SK-N-SH (cell line): ENCODE measurements at regions not wholly inside any gene's neighbourhood (a gene's known extent, or its start where the extent isn't known, plus 50 kb on each side); places are given as distances from the start of the nearest gene placed in this dataset.

Source experiments
- CTCF ChIA-PET: fragments of 300-600, 350-600 bp; formaldehyde crosslinking; extraction: SDS; loops from one replicate; lab custom pipeline; 2021; lab: Yijun Ruan, JAX
- POLR2A ChIA-PET: fragments of 350-600 bp; sonication (Branson Sonifier 250); formaldehyde crosslinking; extraction: SDS; loops from one replicate; lab custom pipeline; 2020; ENCODE audit warnings: antibody characterized with exemption, inconsistent platforms; lab: Yijun Ruan, JAX
- DNase-seq: peaks from one replicate; pipeline ENCODE4 v3.0.0; 2012
- H2AFZ ChIP-seq: fragments of 200-600 bp; sonication (generic); 2 replicates; pipeline ENCODE4 v1.8.1; 2016; ENCODE audit warnings: antibody characterized with exemption, mild to moderate bottlenecking, low read depth
- H3F3A ChIP-seq: fragments of 200-600 bp; sonication (generic); replicated peaks from 2 replicates; pipeline ENCODE3; 2016; ENCODE audit warnings: antibody characterized with exemption, mild to moderate bottlenecking; ENCODE audit not compliant: insufficient read depth
- H3K27ac ChIP-seq, 2 experiments: fragments of 200-500 bp in 1 of 2; fragments of 200-600 bp in 1 of 2; sonication (Bioruptor generic) in 1 of 2; sonication (generic), shearing (Covaris generic) in 1 of 2; 2 replicates each; pipeline versions ENCODE4 v1.5.1 to v1.6.1; 2014 to 2016; ENCODE audit warnings: low read depth in 2 of 2, inconsistent platforms in 1 of 2, low read length in 1 of 2, mild to moderate bottlenecking in 1 of 2, mixed read lengths in 1 of 2
- H3K27me3 ChIP-seq: fragments of 200-600 bp; sonication (generic), shearing (Covaris generic); 2 replicates; pipeline ENCODE4 v1.6.1; 2016; ENCODE audit warnings: mixed run types; ENCODE audit not compliant: insufficient read depth
- H3K36me3 ChIP-seq, 2 experiments: fragments of 200-500 bp in 1 of 2; fragments of 200-600 bp in 1 of 2; sonication (Bioruptor generic) in 1 of 2; sonication (generic) in 1 of 2; replicated peaks in 1 of 2; 2 replicates each; pipeline versions ENCODE3 to v1.5.1; 2014 to 2016; ENCODE audit warnings: low read length in 1 of 2, mild to moderate bottlenecking in 1 of 2; ENCODE audit not compliant: insufficient read depth in 2 of 2, control insufficient read depth in 1 of 2
- H3K4me1 ChIP-seq, 2 experiments: fragments of 200-500 bp in 1 of 2; fragments of 200-600 bp in 1 of 2; sonication (Bioruptor generic) in 1 of 2; sonication (generic), shearing (Covaris generic) in 1 of 2; 2 replicates each; pipeline versions ENCODE4 v1.5.1 to v1.6.1; 2014 to 2016; ENCODE audit warnings: low read depth in 1 of 2, low read length in 1 of 2, mixed run types in 1 of 2; ENCODE audit not compliant: insufficient read depth in 2 of 2, control insufficient read depth in 1 of 2
- H3K4me2 ChIP-seq: fragments of 200-600 bp; sonication (generic), shearing (Covaris generic); 2 replicates; pipeline ENCODE4 v1.6.1; 2017; ENCODE audit warnings: mixed run types
- H3K4me3 ChIP-seq, 2 experiments: fragments of 200-500 bp in 1 of 2; fragments of 200-600 bp in 1 of 2; sonication (Bioruptor generic) in 1 of 2; sonication (generic), shearing (Covaris generic) in 1 of 2; 2 replicates each; pipeline versions ENCODE4 v1.5.1 to v1.8.1; 2014 to 2016; ENCODE audit warnings: low read depth in 2 of 2, inconsistent platforms in 1 of 2, low read length in 1 of 2, mild to moderate bottlenecking in 1 of 2, mixed read lengths in 1 of 2, moderate library complexity in 1 of 2
- H3K79me2 ChIP-seq: fragments of 200-600 bp; sonication (generic); 2 replicates; pipeline ENCODE4 v1.8.1; 2017; ENCODE audit warnings: mild to moderate bottlenecking; ENCODE audit not compliant: insufficient read depth
- H3K9ac ChIP-seq: fragments of 200-600 bp; sonication (generic); 2 replicates; pipeline ENCODE4 v1.6.1; 2017; ENCODE audit warnings: mixed run types
- H3K9me2 ChIP-seq: fragments of 200-600 bp; sonication (generic); 2 replicates; pipeline ENCODE4 v1.6.1; 2017; ENCODE audit warnings: mixed run types
- H3K9me3 ChIP-seq: fragments of 200-600 bp; sonication (generic); 2 replicates; pipeline ENCODE4 v1.6.1; 2017; ENCODE audit warnings: mixed run types, mild to moderate bottlenecking, moderate library complexity
- H4K20me1 ChIP-seq: fragments of 200-600 bp; sonication (generic); 2 replicates; pipeline ENCODE4 v1.6.1; 2017; ENCODE audit warnings: mild to moderate bottlenecking, mixed run types; ENCODE audit not compliant: insufficient read depth
- CTCF ChIP-seq: fragments of 200-600 bp; sonication (generic); IDR thresholded peaks from 2 replicates; pipeline ENCODE4 v1.6.1; 2017; ENCODE audit warnings: antibody characterized with exemption, mild to moderate bottlenecking, moderate library complexity
- ELF1 ChIP-seq: IDR thresholded peaks from 2 replicates; pipeline ENCODE4 v1.4.0; 2012
- EP300 ChIP-seq, 2 experiments: IDR thresholded peaks; 2 replicates each; pipeline versions ENCODE4 v1.4.0 to v1.6.1; 2012; ENCODE audit warnings: borderline replicate concordance in 1 of 2, low read depth in 1 of 2, low read length in 1 of 2
- FOXM1 ChIP-seq: IDR thresholded peaks from 2 replicates; pipeline ENCODE4 v1.4.0; 2012; ENCODE audit warnings: low read depth, mild to moderate bottlenecking
- GABPA ChIP-seq: IDR thresholded peaks from 2 replicates; pipeline ENCODE4 v1.4.0; 2012; ENCODE audit warnings: low read depth, mild to moderate bottlenecking
- GATA2 ChIP-seq: sonication (generic); formaldehyde crosslinking; IDR thresholded peaks from 2 replicates; pipeline ENCODE4 v1.5.0; 2020; ENCODE audit warnings: mild to moderate bottlenecking, missing genetic modification reagents
- IRF3 ChIP-seq: fragments of 150-350 bp; IDR thresholded peaks from 2 replicates; pipeline ENCODE4 v1.6.1; 2016; ENCODE audit warnings: mild to moderate bottlenecking, low read depth, low read length
- JUND ChIP-seq: IDR thresholded peaks from 2 replicates; pipeline ENCODE4 v1.4.0; 2012
- MAX ChIP-seq: IDR thresholded peaks from 2 replicates; pipeline ENCODE4 v1.4.0; 2012; ENCODE audit warnings: low read depth
- NFIC ChIP-seq: IDR thresholded peaks from 2 replicates; pipeline ENCODE4 v1.4.0; 2012; ENCODE audit warnings: borderline replicate concordance
- NRF1 ChIP-seq: IDR thresholded peaks from 2 replicates; pipeline ENCODE4 v1.6.1; 2012; ENCODE audit warnings: low read depth, mild to moderate bottlenecking, low read length
- POLR2AphosphoS5 ChIP-seq: IDR thresholded peaks from 2 replicates; pipeline ENCODE4 v1.6.1; 2012; ENCODE audit warnings: low read depth, low read length
- RCOR1 ChIP-seq: fragments of 150-350 bp; IDR thresholded peaks from 2 replicates; pipeline ENCODE4 v1.6.1; 2017; ENCODE audit warnings: antibody characterized with exemption, low read length
- RXRA ChIP-seq: IDR thresholded peaks from 2 replicates; pipeline ENCODE4 v1.4.0; 2012; ENCODE audit warnings: low read depth, mild to moderate bottlenecking, borderline replicate concordance
- SIN3A ChIP-seq: IDR thresholded peaks from 2 replicates; pipeline ENCODE4 v1.6.1; 2012; ENCODE audit warnings: low read depth, mild to moderate bottlenecking, low read length, moderate library complexity, borderline replicate concordance
- TEAD4 ChIP-seq: IDR thresholded peaks from 2 replicates; pipeline ENCODE4 v1.4.0; 2012; ENCODE audit warnings: mild to moderate bottlenecking, borderline replicate concordance; ENCODE audit not compliant: insufficient read depth
- USF2 ChIP-seq: fragments of 150-350 bp; IDR thresholded peaks from 2 replicates; pipeline ENCODE4 v1.6.1; 2017; ENCODE audit warnings: antibody characterized with exemption, low read length, low read depth, borderline replicate concordance
- YY1 ChIP-seq: IDR thresholded peaks from 2 replicates; pipeline ENCODE4 v1.4.0; 2012; ENCODE audit warnings: low read depth, mild to moderate bottlenecking
- ZBTB33 ChIP-seq: IDR thresholded peaks from 2 replicates; pipeline ENCODE4 v1.4.0; 2012; ENCODE audit warnings: low read depth, borderline replicate concordance
- WGBS: methylation state at CpG from one replicate; pipeline ENCODE4 v1.1.6; 2017; ENCODE audit warnings: low lambda C conversion rate; 5-methylcytosine and 5-hydroxymethylcytosine counted together

GRCh38 chr17:73971127-73971526 lies 232.4 kb upstream of the RPL38 start:
- H3K9ac ChIP-seq = no peak overlapping the region
- no peak for TF ChIP-seq TEAD4
- TF ChIP-seq GABPA = no peak
- no peak for TF ChIP-seq RXRA
- TF ChIP-seq POLR2AphosphoS5 = no peak
- TF ChIP-seq YY1 = no peak
- no peak for TF ChIP-seq FOXM1
- no peak for TF ChIP-seq CTCF
- no peaks in the 10 kb centered on the region for H4K20me1 ChIP-seq
- no peak overlapping the region for H3K4me3 ChIP-seq
- no peaks in the 10 kb centered on the region for H3K27me3 ChIP-seq
- H3K4me1 ChIP-seq = peaks cover 0 to 21% of the 10 kb centered on the region in 2 experiments; a peak in 1 of 4 replicates
- H3K9me2 ChIP-seq = no peaks in the 10 kb centered on the region
- H3F3A ChIP-seq = no peaks in the 10 kb centered on the region
- 18% methylated on average over 4 of the region's 4 CpGs for WGBS
- no peak overlapping the region for H2AFZ ChIP-seq
- H3K79me2 ChIP-seq = no peaks in the 10 kb centered on the region
- H3K27ac ChIP-seq = no peak overlapping the region
- POLR2A ChIA-PET = no interaction called here
- no peaks in the 10 kb centered on the region for H3K9me3 ChIP-seq
- H3K4me2 ChIP-seq = no peak overlapping the region
- H3K36me3 ChIP-seq = no peaks in the 10 kb centered on the region
- DNase-seq = no peak
- CTCF ChIA-PET = interaction anchor here (0.8 kb wide), 1 partner anchor 13 kb away, joined by 3 read pairs; no protein-coding TSS in a partner anchor

- no peaks in the 10 kb centered on the region for H4K20me1 ChIP-seq
- H3K4me1 ChIP-seq = peaks cover 0 to 30% of the 10 kb centered on the region in 2 experiments; a peak in 1 of 4 replicates
- no peaks in the 10 kb centered on the region for H3K9me2 ChIP-seq
- no peak overlapping the region for H3K4me2 ChIP-seq
- no peaks in the 10 kb centered on the region for H3K9me3 ChIP-seq
- no peaks in the 10 kb centered on the region for H3K27me3 ChIP-seq
- ChIA-PET POLR2A (no interaction called here), CTCF (no interaction called here)
- WGBS = 38% methylated on average over 10 of the region's 10 CpGs
- TF ChIP-seq ELF1 (no peak), YY1 (no peak), CTCF (no peak), GABPA (no peak), POLR2AphosphoS5 (no peak), NRF1 (no peak), FOXM1 (no peak), ZBTB33 (no peak), USF2 (no peak), NFIC (no peak), RCOR1 (no peak), JUND (no peak), SIN3A (no peak), EP300 (IDR thresholded peaks at IDR 0.05; ENCODE audit: borderline replicate concordance in 1 of 2, low read depth in 1 of 2, low read length in 1 of 2) (no peak), TEAD4 (no peak), GATA2 (CRISPR knock-in tag) (no peak), MAX (no peak), IRF3 (no peak)
- H3K4me3 ChIP-seq = no peak overlapping the region
- H2AFZ ChIP-seq = no peak overlapping the region
- no peak for DNase-seq
- no peak overlapping the region for H3K9ac ChIP-seq
- H3K79me2 ChIP-seq = no peaks in the 10 kb centered on the region
- no peaks in the 10 kb centered on the region for H3F3A ChIP-seq
- no peaks in the 10 kb centered on the region for H3K36me3 ChIP-seq
- H3K27ac ChIP-seq = no peak overlapping the region
Observed at GRCh38 chr17:73972056-73972455, 231.4 kb upstream of the RPL38 start.
